ENCODE measurements at regions not wholly inside any gene's neighbourhood (a gene's known extent, or its start where the extent isn't known, plus 50 kb on each side); places are given as distances from the start of the nearest gene placed in this dataset.

- TF ChIP-seq CTCF (IDR thresholded peaks at IDR 0.05): no peak
- no peak for TF ChIP-seq ZFX (IDR thresholded peaks at IDR 0.05; ENCODE audit: borderline replicate concordance)
Measured at GRCh38 chr2:180144338-180144813, 137.3 kb upstream of the CWC22 start.

All from 22Rv1 (cell line).